Stimulated activated CD4-positive, alpha-beta T cell treated with anti-CD3 and anti-CD28 coated beads, Interleukin-15, amount 100 ng/mL, for 1 hour (primary cell): ENCODE measurements at regions not wholly inside any gene's neighbourhood (a gene's known extent, or its start where the extent isn't known, plus 50 kb on each side); places are given as distances from the start of the nearest gene placed in this dataset.
"Not testable (repeated sequence)": the region's sequence is repeated elsewhere in the genome, so short reads cannot be mapped to it uniquely, and the experiment has no call there.

Source experiments
- DNase-seq, 2 donors: peaks; one replicate each; pipeline ENCODE4 v3.0.0-alpha.2; 2020; ENCODE audit warnings: low read depth in 1 of 2, low spot score in 1 of 2

- DNase-seq: no peak
These were observed 451.2 kb downstream of the RPS29 start for GRCh38 chr14:49134940-49135339.

DNA sequence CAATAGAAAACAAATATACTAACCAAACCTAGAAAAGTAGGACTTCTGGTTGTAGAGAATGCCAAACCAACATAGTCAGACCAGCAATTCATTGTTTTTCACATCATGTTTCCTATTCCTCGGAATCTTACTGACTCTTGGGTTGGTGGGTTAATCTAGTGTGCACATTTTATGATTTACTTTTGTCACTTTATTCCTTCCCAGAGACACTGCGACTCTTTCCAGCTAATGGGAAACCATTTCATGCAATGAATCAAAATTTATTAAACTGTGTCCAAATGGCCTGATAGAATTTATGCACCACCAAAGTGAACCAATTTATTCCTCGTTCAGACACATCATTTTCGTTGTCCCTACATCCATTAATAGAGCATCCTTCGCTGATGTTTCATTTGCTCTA is 464.9 kb downstream of the RPS29 start:
- no peak for DNase-seq

DNA sequence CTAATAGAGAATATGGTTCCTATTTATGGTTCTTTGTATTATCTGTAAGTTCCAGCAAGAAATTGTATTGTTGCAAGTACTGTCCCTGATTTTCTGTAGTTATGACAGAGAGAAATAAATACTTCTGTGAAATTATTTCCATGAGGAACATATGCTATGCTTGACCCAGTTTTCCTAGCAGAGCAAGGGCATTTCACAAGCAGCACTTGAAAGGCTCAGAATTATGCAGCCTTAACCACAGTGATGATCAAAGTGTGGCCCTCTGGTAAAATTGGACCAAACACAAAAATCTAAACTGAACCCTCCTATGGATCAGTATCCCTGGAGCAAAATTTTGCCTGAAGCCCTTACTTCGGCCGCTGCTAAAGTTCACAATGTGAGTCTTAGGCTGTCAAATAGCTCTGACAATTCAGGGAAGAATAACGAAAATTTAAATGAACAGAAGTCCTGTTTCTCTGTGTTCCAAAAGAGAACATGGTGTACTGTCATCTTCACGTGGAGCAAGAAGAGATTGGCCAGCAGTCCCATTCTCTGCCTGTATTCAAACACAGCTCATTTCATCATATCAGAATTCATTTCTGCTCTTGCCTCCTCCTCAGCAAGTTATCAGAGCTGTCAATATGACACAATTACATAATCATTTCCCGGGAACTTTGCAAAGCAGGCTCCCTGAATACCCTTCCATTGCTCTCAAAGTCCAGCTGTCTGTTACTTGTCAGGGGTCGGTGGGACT is 471.9 kb downstream of the RPS29 start:
- DNase-seq: no peak

- no peak for DNase-seq
These were observed 479.2 kb downstream of the RPS29 start for GRCh38 chr14:49106741-49107667.

DNA sequence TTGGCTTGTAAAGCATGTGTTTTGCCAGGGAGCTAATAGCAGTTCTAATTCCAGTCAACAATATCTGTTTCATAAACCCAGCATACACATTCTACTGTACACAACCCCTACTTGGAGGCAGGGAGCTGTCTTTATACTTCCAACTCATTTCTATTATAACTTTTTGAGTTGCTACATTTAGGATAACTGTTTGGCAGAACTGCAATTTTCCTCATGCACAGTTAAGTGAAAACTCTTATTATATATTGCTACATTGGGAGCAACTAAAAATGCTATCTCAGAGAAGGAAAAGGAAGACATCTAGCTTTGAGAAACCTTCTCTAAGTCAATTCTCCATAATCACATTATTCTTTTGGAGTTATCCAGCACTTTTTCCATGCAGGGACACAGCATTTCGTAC is 480.2 kb downstream of the RPS29 start:
- no peak for DNase-seq

DNA sequence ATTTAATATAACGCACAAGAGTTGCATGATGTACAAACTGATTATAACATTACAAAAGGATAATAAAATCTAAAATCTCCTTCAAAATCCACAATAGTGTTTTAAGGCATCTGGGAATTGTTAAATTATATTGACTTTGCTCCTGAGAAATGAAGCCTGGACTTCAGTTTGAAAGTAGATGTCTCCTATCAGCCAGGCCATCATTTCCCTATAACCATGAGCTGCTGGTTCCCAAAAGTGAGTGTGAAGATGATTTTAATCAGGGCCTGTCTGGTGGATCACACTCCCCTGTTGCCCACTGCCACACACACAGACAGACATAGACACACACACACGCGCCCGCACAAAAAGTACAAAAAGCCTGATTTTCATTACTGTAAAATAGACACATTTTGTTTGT is 480.7 kb downstream of the RPS29 start:
- DNase-seq: no peak

DNA sequence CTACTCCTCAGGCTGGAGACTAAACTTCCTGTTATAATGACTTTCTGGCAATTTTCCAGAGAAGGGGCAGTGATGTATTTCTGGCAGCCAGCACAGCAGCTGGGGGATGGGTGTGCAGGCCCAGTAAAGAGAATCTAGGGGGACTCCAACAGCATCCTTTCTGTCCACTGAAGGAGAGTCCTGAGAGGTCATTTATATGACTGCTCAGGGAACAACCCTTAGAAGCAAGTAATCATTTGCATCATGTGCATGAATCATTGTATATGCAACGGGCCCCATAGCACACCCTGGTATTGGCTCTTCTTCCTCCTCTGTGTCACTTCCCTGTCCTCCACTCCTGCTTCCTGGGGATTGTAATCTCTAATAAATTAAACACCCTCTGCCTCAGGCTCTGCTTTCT is 493.8 kb downstream of the RPS29 start:
- DNase-seq: no peak

GRCh38 chr14:49089107-49089506 is 497.1 kb downstream of the RPS29 start:
- DNase-seq: no peak

DNA sequence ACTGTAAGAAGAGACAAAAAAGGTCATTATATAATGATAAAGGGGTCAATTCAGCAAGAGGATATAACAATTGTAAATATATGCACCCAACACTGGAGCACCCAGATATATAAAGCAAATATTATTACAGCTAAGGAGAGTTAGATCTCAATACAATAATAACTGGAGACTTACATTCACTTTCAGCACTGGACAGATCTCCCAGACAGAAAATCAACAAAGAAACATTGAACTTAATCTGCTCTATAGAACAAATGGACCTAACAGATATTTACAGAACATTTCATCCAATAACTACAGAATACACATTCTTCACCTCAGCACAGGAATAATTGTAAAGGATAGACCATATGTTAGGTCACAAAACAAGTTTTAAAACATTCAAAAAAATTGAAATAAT is 512.9 kb downstream of the RPS29 start:
- not testable (repeated sequence) for DNase-seq

DNA sequence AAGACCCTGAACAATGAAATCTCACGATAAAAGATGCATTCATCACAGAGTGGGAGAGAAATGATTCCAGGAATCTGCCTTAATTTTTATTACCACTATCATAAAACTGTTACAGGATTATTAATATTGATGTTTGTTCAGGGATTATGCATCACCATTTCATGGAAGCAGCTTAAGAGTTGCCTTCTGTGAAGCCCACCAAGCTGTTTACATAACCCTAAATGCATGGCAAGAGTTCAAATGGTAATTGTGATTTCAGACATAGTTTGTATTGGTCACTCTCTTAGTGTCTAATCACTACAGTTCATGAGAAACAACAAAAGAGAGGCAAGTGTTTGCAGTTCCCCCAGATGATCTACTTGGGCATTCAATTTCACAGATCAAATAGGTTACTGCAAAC is 527.7 kb downstream of the RPS29 start:
- DNase-seq: no peak

- no peak for DNase-seq
These were observed 528.2 kb downstream of the RPS29 start for GRCh38 chr14:49057838-49058510.

GRCh38 chr14:49056021-49056420 is 530.2 kb downstream of the RPS29 start:
- no peak for DNase-seq

GRCh38 chr14:49052521-49052920 is 533.7 kb downstream of the RPS29 start:
- DNase-seq: no peak

DNA sequence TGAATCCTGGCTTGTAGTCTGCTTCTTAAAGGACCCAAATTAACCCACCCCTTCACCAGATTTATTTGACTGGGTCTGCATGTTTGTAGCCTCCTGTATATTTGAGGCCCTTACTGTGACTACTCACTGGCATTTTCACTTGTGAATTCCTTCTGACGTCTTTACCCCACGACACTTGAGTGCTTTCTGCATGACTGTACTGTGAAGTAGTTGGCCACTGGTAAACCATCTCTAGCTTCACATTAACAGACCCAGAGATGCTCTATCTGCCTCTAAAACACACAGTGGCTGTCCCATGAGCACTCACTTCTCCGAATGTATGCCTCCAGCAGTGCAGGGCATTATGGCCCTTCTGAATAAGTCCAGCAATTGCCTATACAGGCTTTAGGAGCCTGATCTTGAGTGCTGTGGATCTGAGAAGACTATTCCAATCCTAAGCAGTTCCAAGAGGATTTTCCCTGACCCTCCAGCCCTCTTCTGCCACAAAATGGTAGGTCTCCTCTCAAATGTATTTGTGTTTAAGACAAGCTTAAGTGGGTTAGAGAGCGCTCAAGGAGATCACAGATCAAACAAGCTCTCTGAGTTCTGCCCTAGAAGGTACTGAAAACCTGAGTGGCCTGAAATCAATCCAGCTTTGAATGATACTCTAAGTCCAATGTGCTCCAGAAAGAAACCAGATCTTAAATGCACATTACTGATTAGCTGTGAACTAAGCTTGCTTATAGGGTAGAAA is 534.7 kb downstream of the RPS29 start:
- DNase-seq: no peak

GRCh38 chr14:49050822-49051221 is 535.4 kb downstream of the RPS29 start:
- DNase-seq: no peak

DNA sequence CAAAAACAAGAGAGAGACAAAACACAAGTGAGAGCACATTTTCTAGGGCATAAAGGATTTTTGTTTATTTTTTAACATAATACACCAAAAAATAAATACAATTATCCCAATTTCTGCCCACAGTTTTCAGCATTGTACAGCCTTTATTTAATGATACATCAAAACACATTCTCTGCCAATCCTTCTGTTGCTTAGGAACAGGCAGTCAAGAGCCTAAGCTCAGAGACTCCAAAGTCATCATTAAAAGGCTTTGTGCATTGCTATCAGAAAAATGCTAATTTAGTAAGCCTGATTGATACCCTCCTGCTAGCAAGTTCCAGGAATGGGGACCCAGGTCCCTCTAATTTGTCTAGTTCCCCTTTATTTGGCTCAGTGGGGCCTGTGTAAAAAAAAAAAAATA is 536.5 kb downstream of the RPS29 start:
- no peak for DNase-seq

DNA sequence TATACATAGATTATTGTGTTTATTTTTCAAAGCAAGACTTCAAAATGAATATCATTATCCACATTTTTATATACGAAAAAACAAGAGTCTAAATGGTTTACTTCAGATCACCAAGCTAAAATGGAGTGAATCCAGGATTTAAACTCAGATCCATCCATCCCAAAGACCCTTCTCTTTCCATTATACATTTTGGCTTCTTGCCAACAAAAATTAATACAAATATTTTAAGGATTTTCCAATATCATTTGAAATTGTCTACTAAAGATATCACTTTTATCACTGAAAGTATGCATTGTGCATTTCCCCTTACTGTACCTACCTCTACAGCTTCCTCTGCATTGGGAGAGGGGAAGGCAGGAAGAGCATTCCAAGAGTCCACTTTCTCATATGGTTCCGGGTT is 541.2 kb downstream of the RPS29 start:
- DNase-seq: no peak

DNA sequence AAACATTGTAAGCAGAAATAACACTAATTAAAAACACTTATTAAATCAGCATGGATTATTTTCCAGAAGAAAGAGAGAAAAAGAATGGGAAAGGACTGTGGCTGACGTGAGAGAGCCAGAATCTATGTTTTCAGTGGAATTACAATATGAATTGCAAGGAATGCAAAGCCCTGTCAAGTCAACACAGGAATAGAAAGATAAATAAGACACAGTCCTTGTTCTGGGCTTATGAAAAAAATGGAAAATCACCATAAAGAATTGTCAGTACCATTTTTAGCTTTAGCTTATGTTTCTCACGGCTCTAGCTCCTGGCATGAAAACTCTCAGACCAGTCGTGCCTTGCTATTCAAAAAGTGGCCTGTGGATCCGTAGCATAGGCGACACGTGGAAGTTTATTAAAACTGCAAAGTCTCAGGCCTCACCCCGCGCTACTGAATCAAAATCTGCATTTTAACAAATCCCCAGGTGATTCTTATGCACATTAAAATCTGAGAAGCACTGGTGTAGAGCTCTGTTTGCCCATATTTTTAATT is 549.1 kb downstream of the RPS29 start:
- no peak for DNase-seq

DNA sequence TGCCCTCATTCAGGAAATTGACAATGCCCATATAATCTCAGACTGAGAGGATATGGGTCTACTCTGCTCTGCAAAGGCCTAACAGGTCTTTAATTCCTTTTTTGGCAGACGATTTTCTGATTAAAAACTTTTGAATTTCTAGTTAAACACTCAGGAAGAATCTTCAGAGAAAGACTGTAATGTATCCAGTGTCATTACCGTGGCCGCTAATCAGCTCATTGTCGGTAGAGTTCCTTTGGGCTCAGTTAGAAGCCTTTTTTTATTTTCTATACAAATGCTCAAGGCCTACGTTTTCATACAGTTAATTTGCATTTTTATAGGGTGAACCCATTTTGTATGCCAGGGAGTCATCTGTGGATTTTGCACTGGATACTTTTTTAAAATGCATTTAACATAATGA is 549.9 kb downstream of the RPS29 start:
- no peak for DNase-seq

DNA sequence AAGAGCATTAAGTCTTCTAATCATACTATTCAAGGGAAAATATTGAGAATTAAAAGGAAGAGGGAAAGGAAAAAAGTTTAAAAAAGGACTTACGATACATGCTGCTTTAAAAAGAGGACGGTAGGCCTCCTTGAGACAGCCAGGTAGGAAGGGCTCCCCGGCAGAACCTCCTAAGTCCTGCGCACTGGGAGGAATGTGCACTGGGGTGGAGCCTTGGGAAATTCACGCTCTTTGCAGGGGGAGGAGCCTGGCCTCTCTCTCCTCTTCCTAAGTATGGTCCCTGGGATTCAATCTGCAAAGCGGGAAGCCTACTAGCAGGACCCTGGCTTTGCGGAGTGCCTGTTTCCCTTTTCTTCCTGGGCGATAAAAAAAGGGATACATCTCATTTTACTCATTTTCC is 553.0 kb downstream of the RPS29 start:
- DNase-seq: no peak

GRCh38 chr14:49031710-49032109 is 554.5 kb downstream of the RPS29 start:
- not testable (repeated sequence) for DNase-seq
